ENCODE measurements at regions not wholly inside any gene's neighbourhood (a gene's known extent, or its start where the extent isn't known, plus 50 kb on each side); places are given as distances from the start of the nearest gene placed in this dataset.

DNA sequence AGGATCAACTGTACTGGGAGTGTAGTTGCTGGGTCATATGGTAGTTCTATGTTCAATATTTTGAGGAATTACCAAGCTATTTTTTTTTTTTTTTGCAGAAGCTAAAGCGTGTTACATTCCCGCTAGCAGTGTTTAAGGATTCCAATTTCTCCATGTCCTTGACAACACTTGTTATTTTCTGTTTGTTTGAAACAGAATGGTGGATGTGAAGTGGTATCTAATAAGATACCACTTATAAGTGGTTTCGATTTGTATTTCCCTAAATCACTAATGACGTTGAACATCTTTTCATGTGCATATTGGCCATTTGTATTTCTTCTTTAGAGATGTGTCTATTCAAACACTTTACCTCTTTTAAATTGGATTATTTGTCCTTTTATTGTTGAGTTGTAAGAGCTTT is 112.2 kb downstream of the DISP1 start (continued):
- TF ChIP-seq MZF1 (tag by site-specific recombination; IDR thresholded peaks at IDR 0.05; ENCODE audit: borderline replicate concordance), result no peak
- no peak for TF ChIP-seq ZBTB48 (tag by site-specific recombination; IDR thresholded peaks at IDR 0.05)
- no peak for TF ChIP-seq TSHZ1 (tag by site-specific recombination; IDR thresholded peaks at IDR 0.05; ENCODE audit: borderline replicate concordance)
- no peak for TF ChIP-seq ZNF391 (tag by site-specific recombination; IDR thresholded peaks at IDR 0.05; ENCODE audit: borderline replicate concordance, low read depth)
- TF ChIP-seq BCL11B (tag by site-specific recombination; IDR thresholded peaks at IDR 0.05; ENCODE audit: low read depth), result no peak
- TF ChIP-seq ZNF549 (tag by site-specific recombination; IDR thresholded peaks at IDR 0.05), result no peak
- no peak for TF ChIP-seq ZSCAN16 (tag by site-specific recombination; IDR thresholded peaks at IDR 0.05)
- TF ChIP-seq, protein P1, sequence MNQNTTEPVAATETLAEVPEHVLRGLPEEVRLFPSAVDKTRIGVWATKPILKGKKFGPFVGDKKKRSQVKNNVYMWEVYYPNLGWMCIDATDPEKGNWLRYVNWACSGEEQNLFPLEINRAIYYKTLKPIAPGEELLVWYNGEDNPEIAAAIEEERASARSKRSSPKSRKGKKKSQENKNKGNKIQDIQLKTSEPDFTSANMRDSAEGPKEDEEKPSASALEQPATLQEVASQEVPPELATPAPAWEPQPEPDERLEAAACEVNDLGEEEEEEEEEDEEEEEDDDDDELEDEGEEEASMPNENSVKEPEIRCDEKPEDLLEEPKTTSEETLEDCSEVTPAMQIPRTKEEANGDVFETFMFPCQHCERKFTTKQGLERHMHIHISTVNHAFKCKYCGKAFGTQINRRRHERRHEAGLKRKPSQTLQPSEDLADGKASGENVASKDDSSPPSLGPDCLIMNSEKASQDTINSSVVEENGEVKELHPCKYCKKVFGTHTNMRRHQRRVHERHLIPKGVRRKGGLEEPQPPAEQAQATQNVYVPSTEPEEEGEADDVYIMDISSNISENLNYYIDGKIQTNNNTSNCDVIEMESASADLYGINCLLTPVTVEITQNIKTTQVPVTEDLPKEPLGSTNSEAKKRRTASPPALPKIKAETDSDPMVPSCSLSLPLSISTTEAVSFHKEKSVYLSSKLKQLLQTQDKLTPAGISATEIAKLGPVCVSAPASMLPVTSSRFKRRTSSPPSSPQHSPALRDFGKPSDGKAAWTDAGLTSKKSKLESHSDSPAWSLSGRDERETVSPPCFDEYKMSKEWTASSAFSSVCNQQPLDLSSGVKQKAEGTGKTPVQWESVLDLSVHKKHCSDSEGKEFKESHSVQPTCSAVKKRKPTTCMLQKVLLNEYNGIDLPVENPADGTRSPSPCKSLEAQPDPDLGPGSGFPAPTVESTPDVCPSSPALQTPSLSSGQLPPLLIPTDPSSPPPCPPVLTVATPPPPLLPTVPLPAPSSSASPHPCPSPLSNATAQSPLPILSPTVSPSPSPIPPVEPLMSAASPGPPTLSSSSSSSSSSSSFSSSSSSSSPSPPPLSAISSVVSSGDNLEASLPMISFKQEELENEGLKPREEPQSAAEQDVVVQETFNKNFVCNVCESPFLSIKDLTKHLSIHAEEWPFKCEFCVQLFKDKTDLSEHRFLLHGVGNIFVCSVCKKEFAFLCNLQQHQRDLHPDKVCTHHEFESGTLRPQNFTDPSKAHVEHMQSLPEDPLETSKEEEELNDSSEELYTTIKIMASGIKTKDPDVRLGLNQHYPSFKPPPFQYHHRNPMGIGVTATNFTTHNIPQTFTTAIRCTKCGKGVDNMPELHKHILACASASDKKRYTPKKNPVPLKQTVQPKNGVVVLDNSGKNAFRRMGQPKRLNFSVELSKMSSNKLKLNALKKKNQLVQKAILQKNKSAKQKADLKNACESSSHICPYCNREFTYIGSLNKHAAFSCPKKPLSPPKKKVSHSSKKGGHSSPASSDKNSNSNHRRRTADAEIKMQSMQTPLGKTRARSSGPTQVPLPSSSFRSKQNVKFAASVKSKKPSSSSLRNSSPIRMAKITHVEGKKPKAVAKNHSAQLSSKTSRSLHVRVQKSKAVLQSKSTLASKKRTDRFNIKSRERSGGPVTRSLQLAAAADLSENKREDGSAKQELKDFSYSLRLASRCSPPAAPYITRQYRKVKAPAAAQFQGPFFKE (tag by site-specific recombination; IDR thresholded peaks at IDR 0.05; ENCODE audit: borderline replicate concordance), result no peak

- ChIA-PET CTCF (no interaction called here), POLR2A (no interaction called here)
- Histone ChIP-seq H3K4me1 (ENCODE audit: control insufficient read depth, insufficient read depth, low read length) (peaks cover 25% of the 10 kb centered on the region; the same call in 1 of the 2 replicates), H3K27ac (ENCODE audit: extremely low read depth, low read depth, low read length) (no peak overlapping the region), H3K9me3 (ENCODE audit: control insufficient read depth, insufficient read depth, low read depth, low read length) (no peaks in the 10 kb centered on the region), H3K36me3 (ENCODE audit: control insufficient read depth in 2 of 2, insufficient read depth in 1 of 2, low read length in 2 of 2) (no peaks in the 10 kb centered on the region), H3K4me3 (ENCODE audit: low read depth, low read length) (no peak overlapping the region)
- no peak for TF ChIP-seq ZNF560 (tag by site-specific recombination; IDR thresholded peaks at IDR 0.05; ENCODE audit: borderline replicate concordance)
- TF ChIP-seq ZNF266 (tag by site-specific recombination; IDR thresholded peaks at IDR 0.05; ENCODE audit: low read depth), result no peak
- TF ChIP-seq ZNF184 (tag by site-specific recombination; IDR thresholded peaks at IDR 0.05), result no peak
- no peak for TF ChIP-seq REPIN1 (tag by site-specific recombination; IDR thresholded peaks at IDR 0.05; ENCODE audit: low read depth)
- TF ChIP-seq ZNF501 (tag by site-specific recombination; IDR thresholded peaks at IDR 0.05), result 0 out of 2 replicates have a peak, but pooled peaks have one; percentile 40
- no peak for TF ChIP-seq ZNF169 (tag by site-specific recombination; IDR thresholded peaks at IDR 0.05)
- TF ChIP-seq KLF16 (tag by site-specific recombination; IDR thresholded peaks at IDR 0.05), result no peak
- TF ChIP-seq SP2 (tag by site-specific recombination; IDR thresholded peaks at IDR 0.05), result no peak
- TF ChIP-seq ZNF121 (tag by site-specific recombination; IDR thresholded peaks at IDR 0.05), result no peak
- TF ChIP-seq KLF9 (tag by site-specific recombination; IDR thresholded peaks at IDR 0.05; ENCODE audit: low read depth), result no peak
- TF ChIP-seq ZNF76 (tag by site-specific recombination; IDR thresholded peaks at IDR 0.05; ENCODE audit: borderline replicate concordance, low read depth), result no peak
- TF ChIP-seq, protein P2, sequence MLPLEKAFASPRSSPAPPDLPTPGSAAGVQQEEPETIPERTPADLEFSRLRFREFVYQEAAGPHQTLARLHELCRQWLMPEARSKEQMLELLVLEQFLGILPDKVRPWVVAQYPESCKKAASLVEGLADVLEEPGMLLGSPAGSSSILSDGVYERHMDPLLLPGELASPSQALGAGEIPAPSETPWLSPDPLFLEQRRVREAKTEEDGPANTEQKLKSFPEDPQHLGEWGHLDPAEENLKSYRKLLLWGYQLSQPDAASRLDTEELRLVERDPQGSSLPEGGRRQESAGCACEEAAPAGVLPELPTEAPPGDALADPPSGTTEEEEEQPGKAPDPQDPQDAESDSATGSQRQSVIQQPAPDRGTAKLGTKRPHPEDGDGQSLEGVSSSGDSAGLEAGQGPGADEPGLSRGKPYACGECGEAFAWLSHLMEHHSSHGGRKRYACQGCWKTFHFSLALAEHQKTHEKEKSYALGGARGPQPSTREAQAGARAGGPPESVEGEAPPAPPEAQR (tag by site-specific recombination; IDR thresholded peaks at IDR 0.05), result no peak
- no peak for TF ChIP-seq ZNF514 (tag by site-specific recombination; IDR thresholded peaks at IDR 0.05)
- TF ChIP-seq ZFP3 (tag by site-specific recombination; IDR thresholded peaks at IDR 0.05; ENCODE audit: low read depth), result no peak
- no peak for TF ChIP-seq AEBP2 (tag by site-specific recombination; IDR thresholded peaks at IDR 0.05; ENCODE audit: borderline replicate concordance)
- no peak for TF ChIP-seq ZNF645 (tag by site-specific recombination; IDR thresholded peaks at IDR 0.05)
- TF ChIP-seq FEZF1 (tag by site-specific recombination; IDR thresholded peaks at IDR 0.05), result peak; percentile 25; the same call in 1 of the 2 replicates
These were observed 113.4 kb downstream of the DISP1 start for GRCh38 chr1:222928212-222928611.
